ENCODE measurements at regions not wholly inside any gene's neighbourhood (a gene's known extent, or its start where the extent isn't known, plus 50 kb on each side); places are given as distances from the start of the nearest gene placed in this dataset.
"Not testable (repeated sequence)": the region's sequence is repeated elsewhere in the genome, so short reads cannot be mapped to it uniquely, and the experiment has no call there.

DNA sequence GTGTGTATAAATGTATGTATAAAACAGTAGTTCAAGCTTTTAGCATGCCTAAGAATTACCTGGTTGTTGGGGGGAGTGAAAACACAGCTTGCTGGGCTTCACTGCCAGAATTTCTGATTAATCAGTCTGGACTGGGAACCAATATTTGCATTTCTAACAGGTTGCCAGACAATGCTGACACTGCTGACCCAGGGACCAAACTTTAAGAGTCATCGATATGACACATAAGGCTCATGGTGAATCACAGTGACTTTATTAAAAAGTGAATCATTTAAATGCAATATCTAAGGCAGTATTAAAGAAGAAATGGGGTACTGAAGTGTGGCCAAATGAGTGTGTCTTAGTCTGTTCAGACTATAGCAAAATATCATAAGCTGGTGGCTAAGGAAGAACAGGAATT is 195.9 kb upstream of the DTNA start:
- H3K27ac ChIP-seq (ENCODE audit: low read depth in 2 of 2, low read length in 2 of 2), result no peak overlapping the region
- no peaks in the 10 kb centered on the region for H3K9me3 ChIP-seq (ENCODE audit: control insufficient read depth in 2 of 3, insufficient read depth in 1 of 3, low read length in 3 of 3)
- intact Hi-C loops (cut with DNase I), result no loop called here
- FAIRE-seq, result no peak
- H3K4me3 ChIP-seq (ENCODE audit: low read length in 3 of 3), result no peak overlapping the region
- TF ChIP-seq, protein P1, sequence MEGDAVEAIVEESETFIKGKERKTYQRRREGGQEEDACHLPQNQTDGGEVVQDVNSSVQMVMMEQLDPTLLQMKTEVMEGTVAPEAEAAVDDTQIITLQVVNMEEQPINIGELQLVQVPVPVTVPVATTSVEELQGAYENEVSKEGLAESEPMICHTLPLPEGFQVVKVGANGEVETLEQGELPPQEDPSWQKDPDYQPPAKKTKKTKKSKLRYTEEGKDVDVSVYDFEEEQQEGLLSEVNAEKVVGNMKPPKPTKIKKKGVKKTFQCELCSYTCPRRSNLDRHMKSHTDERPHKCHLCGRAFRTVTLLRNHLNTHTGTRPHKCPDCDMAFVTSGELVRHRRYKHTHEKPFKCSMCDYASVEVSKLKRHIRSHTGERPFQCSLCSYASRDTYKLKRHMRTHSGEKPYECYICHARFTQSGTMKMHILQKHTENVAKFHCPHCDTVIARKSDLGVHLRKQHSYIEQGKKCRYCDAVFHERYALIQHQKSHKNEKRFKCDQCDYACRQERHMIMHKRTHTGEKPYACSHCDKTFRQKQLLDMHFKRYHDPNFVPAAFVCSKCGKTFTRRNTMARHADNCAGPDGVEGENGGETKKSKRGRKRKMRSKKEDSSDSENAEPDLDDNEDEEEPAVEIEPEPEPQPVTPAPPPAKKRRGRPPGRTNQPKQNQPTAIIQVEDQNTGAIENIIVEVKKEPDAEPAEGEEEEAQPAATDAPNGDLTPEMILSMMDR (IDR thresholded peaks at IDR 0.05; ENCODE audit: borderline replicate concordance, extremely low read depth, insufficient read depth), result no peak
- H3K4me1 ChIP-seq (ENCODE audit: control insufficient read depth in 2 of 3, insufficient read depth in 2 of 3, low read depth in 1 of 3, low read length in 3 of 3), result no peaks in the 10 kb centered on the region
- H3K9ac ChIP-seq (ENCODE audit: low read length in 3 of 3), result no peak overlapping the region
- no peaks in the 10 kb centered on the region for H3K36me3 ChIP-seq (ENCODE audit: control insufficient read depth in 2 of 3, insufficient read depth in 3 of 3, low read length in 3 of 3)
- H3K27me3 ChIP-seq (ENCODE audit: control insufficient read depth, insufficient read depth, low read length), result no peaks in the 10 kb centered on the region
- DNase-seq, result no peak

DNA sequence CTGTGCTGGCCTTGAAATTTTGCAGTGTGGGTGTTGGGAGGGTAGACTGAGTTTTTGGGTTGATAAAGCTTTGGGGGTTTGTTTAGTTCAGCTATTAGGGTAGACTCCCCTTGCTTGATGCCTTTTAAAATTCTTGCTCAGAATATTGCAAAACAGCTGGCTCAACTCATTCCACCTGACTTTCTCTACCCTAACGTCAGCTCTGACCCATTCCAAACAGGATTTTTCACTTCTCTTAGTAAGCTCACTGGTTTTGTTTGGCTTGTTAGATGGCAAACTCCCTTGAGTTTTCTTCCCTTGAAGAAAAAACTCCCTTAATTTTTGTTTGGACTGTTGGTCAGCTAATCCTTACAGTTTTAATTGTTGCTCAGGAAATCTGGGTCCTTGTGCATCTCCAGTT is 195.1 kb upstream of the DTNA start:
- H3K27me3 ChIP-seq (ENCODE audit: control insufficient read depth, insufficient read depth, low read length), result no peaks in the 10 kb centered on the region
- TF ChIP-seq, protein P1 (IDR thresholded peaks at IDR 0.05; ENCODE audit: borderline replicate concordance, extremely low read depth, insufficient read depth), result no peak
- no peak for DNase-seq
- FAIRE-seq, result no peak
- no peak overlapping the region for H3K27ac ChIP-seq (ENCODE audit: low read depth in 2 of 2, low read length in 2 of 2)
- no peaks in the 10 kb centered on the region for H3K4me1 ChIP-seq (ENCODE audit: control insufficient read depth in 2 of 3, insufficient read depth in 2 of 3, low read depth in 1 of 3, low read length in 3 of 3)
- intact Hi-C loops (cut with DNase I), result no loop called here
- no peak overlapping the region for H3K4me3 ChIP-seq (ENCODE audit: low read length in 3 of 3)
- H3K9me3 ChIP-seq (ENCODE audit: control insufficient read depth in 2 of 3, insufficient read depth in 1 of 3, low read length in 3 of 3), result no peaks in the 10 kb centered on the region
- H3K9ac ChIP-seq (ENCODE audit: low read length in 3 of 3), result no peak overlapping the region
- H3K36me3 ChIP-seq (ENCODE audit: control insufficient read depth in 2 of 3, insufficient read depth in 3 of 3, low read length in 3 of 3), result no peaks in the 10 kb centered on the region

DNA sequence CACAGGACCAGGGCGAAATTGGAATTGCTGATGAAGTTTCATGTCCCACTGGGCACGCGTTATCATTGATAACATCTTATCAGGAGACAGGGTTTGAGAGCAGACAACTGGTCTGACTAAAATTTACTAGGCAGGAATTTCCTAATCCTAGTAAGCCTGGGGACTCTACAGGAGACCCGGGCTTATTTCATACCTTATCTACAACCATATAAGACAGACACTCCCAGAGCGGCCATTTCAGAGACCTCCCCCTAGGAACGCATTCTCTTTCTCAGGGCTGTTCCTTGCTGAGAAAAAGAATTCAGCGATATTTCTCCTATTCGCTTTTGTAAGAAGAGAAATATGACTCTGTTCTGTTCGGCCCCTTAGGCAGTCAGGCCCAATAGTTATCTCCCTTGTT is 193.7 kb upstream of the DTNA start:
- FAIRE-seq; H3K4me1 ChIP-seq (ENCODE audit: control insufficient read depth in 2 of 3, insufficient read depth in 2 of 3, low read depth in 1 of 3, low read length in 3 of 3); H3K36me3 ChIP-seq (ENCODE audit: control insufficient read depth in 2 of 3, insufficient read depth in 3 of 3, low read length in 3 of 3); H3K9ac ChIP-seq (ENCODE audit: low read length in 3 of 3); H3K4me3 ChIP-seq (ENCODE audit: low read length in 3 of 3); intact Hi-C loops (cut with DNase I); H3K9me3 ChIP-seq (ENCODE audit: control insufficient read depth in 2 of 3, insufficient read depth in 1 of 3, low read length in 3 of 3); DNase-seq; H3K27ac ChIP-seq (ENCODE audit: low read depth in 2 of 2, low read length in 2 of 2); H3K27me3 ChIP-seq (ENCODE audit: control insufficient read depth, insufficient read depth, low read length): not testable (repeated sequence)

DNA sequence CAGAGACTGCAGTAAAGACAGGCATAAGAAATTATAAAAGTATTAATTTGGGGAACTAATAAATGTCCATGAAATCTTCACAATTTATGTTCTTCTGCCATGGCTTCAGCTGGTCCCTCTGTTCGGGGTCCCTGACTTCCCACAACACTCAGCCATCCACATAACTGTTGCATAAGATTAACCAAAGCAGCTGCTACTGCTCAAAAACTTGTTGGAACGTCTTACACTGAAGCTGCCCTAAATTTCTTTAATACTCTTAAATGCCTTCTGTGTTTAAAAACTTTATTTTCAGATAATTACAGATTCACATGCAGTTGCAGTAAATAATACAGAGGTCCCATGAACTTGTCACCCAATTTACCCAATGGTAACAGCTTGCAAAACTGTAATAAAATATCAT is 193.1 kb upstream of the DTNA start:
- DNase-seq; H3K9me3 ChIP-seq (ENCODE audit: control insufficient read depth in 2 of 3, insufficient read depth in 1 of 3, low read length in 3 of 3); H3K36me3 ChIP-seq (ENCODE audit: control insufficient read depth in 2 of 3, insufficient read depth in 3 of 3, low read length in 3 of 3); H3K9ac ChIP-seq (ENCODE audit: low read length in 3 of 3); H3K4me3 ChIP-seq (ENCODE audit: low read length in 3 of 3); H3K4me1 ChIP-seq (ENCODE audit: control insufficient read depth in 2 of 3, insufficient read depth in 2 of 3, low read depth in 1 of 3, low read length in 3 of 3); H3K27me3 ChIP-seq (ENCODE audit: control insufficient read depth, insufficient read depth, low read length); FAIRE-seq; H3K27ac ChIP-seq (ENCODE audit: low read depth in 2 of 2, low read length in 2 of 2); intact Hi-C loops (cut with DNase I): not testable (repeated sequence)

DNA sequence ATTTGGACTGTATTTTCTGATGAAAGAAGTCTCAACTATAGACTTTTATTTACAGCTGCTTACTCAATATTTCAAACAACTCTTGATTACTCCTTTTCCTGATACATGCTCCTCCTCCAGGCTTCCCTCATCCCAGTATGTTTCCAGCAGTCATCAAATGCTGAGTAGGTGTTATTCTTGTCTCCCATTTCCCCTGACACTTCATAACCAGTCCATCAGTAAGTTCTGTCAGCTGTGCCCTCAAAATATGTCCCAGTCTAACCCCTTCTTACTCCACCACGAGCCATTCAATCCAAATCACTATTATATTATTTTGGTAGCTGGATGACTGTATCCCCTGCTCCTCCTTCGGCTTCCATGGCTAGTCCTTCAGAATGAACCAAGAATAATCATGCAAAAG is 189.1 kb upstream of the DTNA start:
- Histone ChIP-seq H3K36me3 (ENCODE audit: control insufficient read depth in 2 of 3, insufficient read depth in 3 of 3, low read length in 3 of 3) (no peaks in the 10 kb centered on the region), H3K27ac (ENCODE audit: low read depth in 2 of 2, low read length in 2 of 2) (no peak overlapping the region), H3K4me1 (ENCODE audit: control insufficient read depth in 2 of 3, insufficient read depth in 2 of 3, low read depth in 1 of 3, low read length in 3 of 3) (no peaks in the 10 kb centered on the region), H3K9ac (ENCODE audit: low read length in 3 of 3) (no peak overlapping the region), H3K9me3 (ENCODE audit: control insufficient read depth in 2 of 3, insufficient read depth in 1 of 3, low read length in 3 of 3) (no peaks in the 10 kb centered on the region), H3K27me3 (ENCODE audit: control insufficient read depth, insufficient read depth, low read length) (no peaks in the 10 kb centered on the region), H3K4me3 (ENCODE audit: low read length in 3 of 3) (no peak overlapping the region)
- DNase-seq (no peak), FAIRE-seq (no peak)
- TF ChIP-seq, protein P1 (IDR thresholded peaks at IDR 0.05; ENCODE audit: borderline replicate concordance, extremely low read depth, insufficient read depth), result no peak
- intact Hi-C loops (cut with DNase I), result no loop called here

Data from kidney (tissue), 13 donors.